Neural crest cell (in vitro differentiated cells): ENCODE measurements at regions not wholly inside any gene's neighbourhood (a gene's known extent, or its start where the extent isn't known, plus 50 kb on each side); places are given as distances from the start of the nearest gene placed in this dataset.
"Not testable (repeated sequence)": the region's sequence is repeated elsewhere in the genome, so short reads cannot be mapped to it uniquely, and the experiment has no call there.

Experiments used
- DNase-seq: peaks from one replicate; pipeline ENCODE4 v3.0.0; 2021; ENCODE audit warnings: low read depth, mixed read lengths, low spot score
- H3K27ac Mint-ChIP-seq: one replicate; pipeline ENCODE4 v1.8.0; 2021; ENCODE audit warnings: mild to moderate bottlenecking, mixed read lengths; ENCODE audit not compliant: unreplicated experiment
- H3K27me3 Mint-ChIP-seq: 2 replicates; pipeline ENCODE4 v1.8.0; 2021; ENCODE audit warnings: low read depth, mild to moderate bottlenecking, mixed read lengths
- H3K36me3 Mint-ChIP-seq: 2 replicates; pipeline ENCODE4 v1.8.0; 2021; ENCODE audit warnings: low read depth, mild to moderate bottlenecking, mixed read lengths
- H3K4me1 Mint-ChIP-seq: 2 replicates; pipeline ENCODE4 v1.8.0; 2021; ENCODE audit warnings: mixed read lengths
- H3K4me3 Mint-ChIP-seq: one replicate; pipeline ENCODE4 v1.8.0; 2021; ENCODE audit warnings: mild to moderate bottlenecking, mixed read lengths
- H3K9me3 Mint-ChIP-seq: 2 replicates; pipeline ENCODE4 v1.8.0; 2021; ENCODE audit warnings: mixed read lengths

DNA sequence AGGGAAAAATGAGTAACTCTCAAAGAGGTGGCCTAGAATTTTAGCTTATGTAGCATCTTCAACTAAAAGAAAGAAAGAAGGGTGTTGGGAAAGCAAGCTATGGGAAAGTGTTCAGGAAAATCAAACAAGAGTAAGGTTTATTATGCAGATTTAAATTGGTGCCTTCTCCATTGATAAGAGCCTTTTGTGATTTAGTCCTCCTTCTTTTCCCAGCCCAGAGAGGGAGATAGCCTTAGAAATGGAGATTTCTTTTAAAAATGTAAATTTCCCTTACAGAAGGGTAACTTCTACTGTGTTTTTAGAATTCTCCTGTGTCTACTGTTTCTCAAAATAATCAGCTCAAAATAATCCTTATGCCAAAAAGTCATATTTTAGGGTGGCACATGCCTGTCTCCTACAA, 104.5 kb downstream of the FAM72B start:
- H3K4me1 Mint-ChIP-seq = peaks cover 14% of the 10 kb centered on the region
- not testable (repeated sequence) for H3K27ac Mint-ChIP-seq, H3K36me3 Mint-ChIP-seq, DNase-seq, H3K9me3 Mint-ChIP-seq, H3K27me3 Mint-ChIP-seq, H3K4me3 Mint-ChIP-seq

DNA sequence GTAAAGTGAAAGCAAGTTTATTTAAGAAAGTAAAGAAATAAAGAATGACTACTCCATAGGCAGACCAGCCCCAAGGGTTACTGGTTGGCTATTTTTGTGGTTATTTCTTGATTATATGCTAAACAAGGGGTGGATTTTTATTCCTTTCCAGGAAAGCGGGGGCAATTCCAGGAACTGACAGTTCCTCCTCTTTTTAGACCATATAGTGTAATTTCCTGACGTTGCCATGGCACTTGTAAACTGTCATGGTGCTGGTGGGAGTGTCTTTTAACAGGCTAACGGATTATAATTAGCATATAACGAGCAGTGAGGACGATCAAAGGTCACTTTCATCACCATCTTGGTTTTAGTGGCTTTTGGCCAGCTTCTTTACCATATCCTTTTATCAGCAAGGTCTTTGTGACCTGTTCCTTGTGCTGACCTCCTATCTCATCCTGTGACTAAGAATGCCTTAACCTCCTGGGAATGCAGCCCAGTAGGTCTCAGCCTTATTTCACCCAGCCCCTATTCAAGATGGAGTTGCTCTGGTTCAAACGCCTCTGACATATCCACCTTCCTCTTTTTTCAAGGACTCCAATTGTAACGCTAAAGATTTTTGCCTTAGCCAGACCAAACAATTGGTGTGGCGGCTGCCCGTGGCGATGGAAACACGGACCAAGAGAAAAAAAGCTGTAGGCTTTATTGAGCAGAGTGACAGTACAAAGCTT, 103.8 kb downstream of the FAM72B start:
- H3K27ac Mint-ChIP-seq, H3K9me3 Mint-ChIP-seq, H3K27me3 Mint-ChIP-seq, DNase-seq, H3K4me3 Mint-ChIP-seq, H3K36me3 Mint-ChIP-seq: not testable (repeated sequence)
- H3K4me1 Mint-ChIP-seq = peaks cover 14% of the 10 kb centered on the region

DNA sequence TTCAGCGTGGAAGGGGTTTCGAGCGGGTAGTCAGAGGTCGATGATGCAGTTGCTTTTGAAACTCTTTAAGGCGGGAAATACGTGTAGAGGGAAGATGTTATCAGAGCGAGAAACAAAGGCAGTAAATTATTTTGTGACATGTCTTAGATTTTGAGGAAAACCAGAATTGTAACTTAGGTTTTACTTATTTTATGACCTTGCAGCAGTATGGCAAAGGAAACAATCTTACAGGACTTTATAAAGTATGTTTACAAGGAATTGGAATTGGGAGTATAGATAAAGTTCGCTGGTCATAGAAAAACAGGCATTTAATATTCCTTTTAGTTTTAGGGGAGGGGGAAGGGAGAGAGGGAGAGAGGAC, 103.3 kb downstream of the FAM72B start:
- H3K27me3 Mint-ChIP-seq, H3K36me3 Mint-ChIP-seq, H3K27ac Mint-ChIP-seq, H3K4me3 Mint-ChIP-seq, DNase-seq, H3K9me3 Mint-ChIP-seq: not testable (repeated sequence)
- H3K4me1 Mint-ChIP-seq = peaks cover 14% of the 10 kb centered on the region

DNA sequence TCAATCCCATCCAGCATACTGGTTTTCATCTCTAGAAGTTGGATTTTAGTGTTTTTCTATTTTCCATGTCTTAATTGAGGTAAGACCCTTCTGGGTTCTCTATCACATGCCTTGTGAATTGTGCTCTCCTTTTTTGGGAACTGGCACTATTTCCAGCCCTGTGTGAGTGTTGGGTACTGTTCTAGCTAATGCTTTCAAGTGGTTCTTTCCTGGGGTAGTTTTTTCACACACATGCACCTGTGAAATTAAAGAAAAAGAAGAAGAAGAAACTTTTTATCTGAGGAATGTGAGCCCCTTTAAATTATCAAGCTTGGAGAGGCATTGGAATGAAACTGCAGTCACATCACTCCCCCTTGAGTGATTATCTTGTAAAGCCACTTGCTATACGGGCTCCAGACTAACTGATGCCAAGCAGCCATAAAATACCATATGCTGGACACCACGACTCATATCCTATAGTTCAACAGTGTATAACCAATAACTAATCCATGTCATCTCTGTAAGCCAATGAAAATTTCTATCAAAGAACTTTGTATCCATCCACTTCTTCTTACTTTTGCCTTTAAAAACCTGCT, 102.4 kb downstream of the FAM72B start:
- peaks cover 14% of the 10 kb centered on the region for H3K4me1 Mint-ChIP-seq
- H3K36me3 Mint-ChIP-seq, H3K27ac Mint-ChIP-seq, DNase-seq, H3K4me3 Mint-ChIP-seq, H3K9me3 Mint-ChIP-seq: not testable (repeated sequence)
- H3K27me3 Mint-ChIP-seq = peaks cover 12% of the 10 kb centered on the region

DNA sequence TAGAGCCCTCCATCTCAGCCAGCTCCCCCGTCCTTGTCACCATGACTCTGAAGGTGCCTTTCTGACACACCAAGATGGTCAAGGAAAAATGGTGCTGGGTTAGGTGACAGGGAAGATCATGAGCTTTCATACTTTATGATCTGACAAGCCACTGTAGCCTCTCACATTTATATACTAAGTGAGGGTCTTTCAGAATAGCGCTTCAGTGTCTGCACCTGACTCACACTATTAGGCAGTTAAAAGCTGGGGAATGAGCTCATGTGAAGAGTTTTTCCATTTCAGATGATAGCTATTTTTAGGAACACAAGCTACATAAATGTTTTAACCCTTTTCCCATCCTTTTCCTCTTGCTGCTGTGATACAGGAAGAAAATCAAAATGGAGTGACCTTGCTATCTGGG, 101.1 kb downstream of the FAM72B start:
- H3K27ac Mint-ChIP-seq, DNase-seq, H3K36me3 Mint-ChIP-seq, H3K9me3 Mint-ChIP-seq, H3K4me3 Mint-ChIP-seq: not testable (repeated sequence)
- H3K4me1 Mint-ChIP-seq = peaks cover 14% of the 10 kb centered on the region
- H3K27me3 Mint-ChIP-seq = peaks cover 12% of the 10 kb centered on the region

DNA sequence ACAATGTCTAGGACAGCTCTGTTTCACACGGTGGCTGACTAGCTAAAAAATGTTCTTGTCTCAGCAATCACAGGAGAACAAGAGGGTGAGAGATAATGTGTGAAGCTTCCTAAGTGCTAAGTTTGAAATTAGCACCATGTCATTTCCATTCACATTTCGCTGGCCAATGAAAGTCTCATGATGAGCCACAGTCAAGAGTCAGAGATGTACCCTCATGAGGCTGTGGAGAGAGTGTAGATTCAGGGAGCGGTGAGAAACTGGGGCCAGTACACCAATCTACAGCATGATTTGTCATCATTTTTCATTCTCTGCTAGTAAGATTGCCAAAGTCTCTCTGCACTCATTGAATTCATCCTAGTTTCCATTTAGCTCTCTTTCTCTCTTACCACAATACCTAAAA, 97.9 kb downstream of the FAM72B start:
- H3K27me3 Mint-ChIP-seq = peaks cover 10% of the 10 kb centered on the region
- H3K9me3 Mint-ChIP-seq, DNase-seq, H3K36me3 Mint-ChIP-seq, H3K4me1 Mint-ChIP-seq, H3K4me3 Mint-ChIP-seq, H3K27ac Mint-ChIP-seq: not testable (repeated sequence)

DNA sequence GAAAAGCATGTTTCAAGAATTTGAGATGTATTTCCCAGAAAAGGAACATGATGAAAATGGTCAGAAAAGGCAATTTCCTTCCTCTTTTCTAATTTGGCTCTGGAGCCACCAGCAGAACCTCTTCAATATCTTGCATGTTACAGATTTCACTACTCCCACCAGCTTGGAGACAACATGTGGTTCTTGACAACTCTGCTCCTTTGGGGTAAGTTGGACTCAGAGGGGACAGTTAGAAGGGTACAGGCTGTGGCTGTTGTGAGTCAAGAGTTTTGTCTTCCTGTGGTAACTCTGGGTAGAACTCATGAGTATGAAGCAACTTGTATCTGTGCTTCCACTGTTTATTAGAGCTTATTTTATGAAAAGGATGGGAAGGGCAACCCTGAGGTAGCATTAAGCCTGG, 96.9 kb downstream of the FAM72B start:
- H3K27ac Mint-ChIP-seq, H3K36me3 Mint-ChIP-seq, DNase-seq, H3K4me1 Mint-ChIP-seq, H3K4me3 Mint-ChIP-seq, H3K27me3 Mint-ChIP-seq, H3K9me3 Mint-ChIP-seq: not testable (repeated sequence)

DNA sequence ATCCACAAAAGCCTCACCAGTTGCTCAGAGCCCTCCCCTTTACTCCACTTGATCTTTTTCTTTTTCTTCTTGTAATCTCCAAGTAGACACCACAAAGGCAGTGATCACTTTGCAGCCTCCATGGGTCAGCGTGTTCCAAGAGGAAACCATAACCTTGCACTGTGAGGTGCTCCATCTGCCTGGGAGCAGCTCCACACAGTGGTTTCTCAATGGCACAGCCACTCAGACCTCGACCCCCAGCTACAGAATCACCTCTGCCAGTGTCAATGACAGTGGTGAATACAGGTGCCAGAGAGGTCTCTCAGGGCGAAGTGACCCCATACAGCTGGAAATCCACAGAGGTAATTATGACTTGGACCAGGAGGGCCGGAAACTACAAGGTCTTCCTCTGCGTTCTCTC, 95.6 kb downstream of the FAM72B start:
- DNase-seq, H3K36me3 Mint-ChIP-seq, H3K9me3 Mint-ChIP-seq, H3K4me3 Mint-ChIP-seq, H3K4me1 Mint-ChIP-seq, H3K27ac Mint-ChIP-seq, H3K27me3 Mint-ChIP-seq: not testable (repeated sequence)

DNA sequence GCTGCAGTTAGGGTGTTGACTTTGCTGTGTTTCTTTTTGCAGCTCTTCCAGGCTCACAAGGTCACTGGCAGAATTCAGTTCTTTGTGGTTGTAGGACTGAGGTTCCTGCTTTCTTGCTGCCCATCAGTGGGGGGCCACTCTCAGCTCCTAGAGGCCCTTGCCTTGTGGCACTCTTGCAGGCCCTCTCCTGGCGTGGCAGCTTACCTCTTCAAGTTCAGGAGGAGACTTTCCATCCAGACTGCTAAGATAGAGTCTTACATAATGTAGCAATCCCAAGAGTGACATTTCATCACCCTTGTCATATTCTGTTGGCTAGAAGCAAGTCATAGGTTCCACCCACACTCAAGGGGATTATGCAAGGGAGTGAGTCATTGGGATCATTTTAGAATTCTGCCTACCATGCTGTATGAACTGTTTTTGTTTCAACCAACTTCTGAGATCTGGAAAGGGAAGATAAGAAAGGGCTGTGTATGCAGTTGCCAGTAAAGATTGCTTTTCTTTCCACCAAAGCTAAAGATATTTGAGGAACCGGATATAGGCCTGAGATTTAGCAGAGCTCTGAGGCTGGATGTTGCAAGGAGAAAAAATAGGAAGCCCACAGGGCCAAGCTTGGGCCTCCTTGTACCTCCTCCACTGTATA, 91.7 kb downstream of the FAM72B start:
- not testable (repeated sequence) for H3K27me3 Mint-ChIP-seq, H3K4me1 Mint-ChIP-seq, DNase-seq, H3K4me3 Mint-ChIP-seq, H3K36me3 Mint-ChIP-seq, H3K9me3 Mint-ChIP-seq, H3K27ac Mint-ChIP-seq

DNA sequence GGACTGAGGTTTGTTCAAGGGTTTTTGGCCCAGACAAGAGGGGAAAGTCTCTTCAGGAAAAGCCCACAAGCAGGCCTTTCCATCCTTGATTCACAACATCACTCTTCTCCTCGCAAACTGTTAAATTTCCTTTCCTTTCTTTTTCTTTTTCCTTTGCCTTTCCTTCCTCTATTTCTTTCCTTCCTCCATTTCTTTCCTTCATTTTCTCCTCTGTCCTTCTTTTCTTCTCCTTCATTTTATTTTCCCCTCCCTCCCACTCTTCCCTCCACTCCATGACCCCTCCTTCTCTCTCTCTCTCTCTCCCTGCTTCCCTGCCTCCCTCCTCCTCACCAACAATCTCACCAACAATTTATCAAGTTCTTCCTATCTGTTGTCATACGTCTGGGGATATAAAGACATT, 89.1 kb downstream of the FAM72B start:
- H3K27me3 Mint-ChIP-seq, H3K9me3 Mint-ChIP-seq, DNase-seq, H3K4me3 Mint-ChIP-seq, H3K4me1 Mint-ChIP-seq, H3K27ac Mint-ChIP-seq, H3K36me3 Mint-ChIP-seq: not testable (repeated sequence)
